Adrenal gland (tissue), 5 donors: ENCODE measurements at regions not wholly inside any gene's neighbourhood (a gene's known extent, or its start where the extent isn't known, plus 50 kb on each side); places are given as distances from the start of the nearest gene placed in this dataset.

Experiments
- POLR2A ChIP-seq, 2 donors: fragments of 450-650 bp; IDR thresholded peaks; one replicate each; pipeline ENCODE4 v1.6.1; 2017; ENCODE audit warnings: antibody characterized with exemption in 2 of 2, mild to moderate bottlenecking in 2 of 2, moderate library complexity in 1 of 2
- TF ChIP-seq, protein P1 (sequence below), 6 experiments: fragments of 450-650 bp in 4 of 6; fragments of 200-600 bp in 2 of 6; sonication (generic) in 1 of 6; IDR thresholded peaks; 1 replicate in 5 of 6; 2 replicates in 1 of 6; pipeline versions ENCODE4 v1.5.1 to v1.8.0; 2016 to 2021; ENCODE audit warnings: antibody characterized with exemption in 6 of 6, mild to moderate bottlenecking in 2 of 6, moderate library complexity in 1 of 6
- donor health status: DM: no; HTN: no; CAD: no.

DNA sequence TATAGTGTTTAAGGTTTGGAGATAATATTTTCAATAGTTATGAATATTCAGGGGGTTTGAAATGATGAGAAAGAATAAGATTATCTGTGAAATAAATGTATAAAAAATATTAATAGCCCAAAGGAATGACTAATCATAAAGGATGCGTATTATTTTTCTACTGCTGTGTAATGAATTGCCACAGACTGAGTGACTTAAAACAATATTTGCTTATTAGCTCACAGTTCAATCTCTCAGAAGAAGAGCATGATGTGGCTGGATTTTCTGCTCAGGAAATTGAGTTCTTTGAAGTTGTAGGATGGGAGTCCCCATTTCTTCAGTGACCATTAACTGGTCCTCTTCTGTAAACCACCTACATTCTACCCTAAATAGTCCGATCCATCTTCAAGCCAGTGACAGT is 1680.8 kb upstream of the AGA start:
- no peak for TF ChIP-seq POLR2A (IDR thresholded peaks at IDR 0.05)
- TF ChIP-seq, protein P1, sequence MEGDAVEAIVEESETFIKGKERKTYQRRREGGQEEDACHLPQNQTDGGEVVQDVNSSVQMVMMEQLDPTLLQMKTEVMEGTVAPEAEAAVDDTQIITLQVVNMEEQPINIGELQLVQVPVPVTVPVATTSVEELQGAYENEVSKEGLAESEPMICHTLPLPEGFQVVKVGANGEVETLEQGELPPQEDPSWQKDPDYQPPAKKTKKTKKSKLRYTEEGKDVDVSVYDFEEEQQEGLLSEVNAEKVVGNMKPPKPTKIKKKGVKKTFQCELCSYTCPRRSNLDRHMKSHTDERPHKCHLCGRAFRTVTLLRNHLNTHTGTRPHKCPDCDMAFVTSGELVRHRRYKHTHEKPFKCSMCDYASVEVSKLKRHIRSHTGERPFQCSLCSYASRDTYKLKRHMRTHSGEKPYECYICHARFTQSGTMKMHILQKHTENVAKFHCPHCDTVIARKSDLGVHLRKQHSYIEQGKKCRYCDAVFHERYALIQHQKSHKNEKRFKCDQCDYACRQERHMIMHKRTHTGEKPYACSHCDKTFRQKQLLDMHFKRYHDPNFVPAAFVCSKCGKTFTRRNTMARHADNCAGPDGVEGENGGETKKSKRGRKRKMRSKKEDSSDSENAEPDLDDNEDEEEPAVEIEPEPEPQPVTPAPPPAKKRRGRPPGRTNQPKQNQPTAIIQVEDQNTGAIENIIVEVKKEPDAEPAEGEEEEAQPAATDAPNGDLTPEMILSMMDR (IDR thresholded peaks at IDR 0.05), result no peak
